ENCODE measurements at regions not wholly inside any gene's neighbourhood (a gene's known extent, or its start where the extent isn't known, plus 50 kb on each side); places are given as distances from the start of the nearest gene placed in this dataset.

GRCh38 chr5:158629591-158630312 is 470.0 kb downstream of the EBF1 start:
- H3K27ac ChIP-seq = no peak overlapping the region
- no peak overlapping the region for H3K4me3 ChIP-seq
- ATAC-seq (ENCODE audit: insufficient number of reproducible peaks, low FRiP score, low read depth) (no peak), DNase-seq (ENCODE audit: low spot score) (no peak)
- no peak for TF ChIP-seq CTCF (IDR thresholded peaks at IDR 0.05)
- H3K36me3 ChIP-seq = no peaks in the 10 kb centered on the region
- no peaks in the 10 kb centered on the region for H3K27me3 ChIP-seq (replicated peaks; ENCODE audit: insufficient read depth)
- H3K9me3 ChIP-seq = no peaks in the 10 kb centered on the region
- H3K4me1 ChIP-seq (ENCODE audit: control insufficient read depth in 1 of 2, low read depth in 2 of 2) = no peaks in the 10 kb centered on the region

GRCh38 chr5:158626718-158627117 is 473.0 kb downstream of the EBF1 start:
- Histone ChIP-seq H3K4me3 (no peak overlapping the region), H3K9me3 (no peaks in the 10 kb centered on the region), H3K4me1 (ENCODE audit: control insufficient read depth in 1 of 2, low read depth in 2 of 2) (no peaks in the 10 kb centered on the region), H3K27ac (no peak overlapping the region), H3K27me3 (replicated peaks; ENCODE audit: insufficient read depth) (no peaks in the 10 kb centered on the region), H3K36me3 (no peaks in the 10 kb centered on the region)
- no peak for TF ChIP-seq CTCF (IDR thresholded peaks at IDR 0.05)
- DNase-seq (ENCODE audit: low spot score) (no peak), ATAC-seq (ENCODE audit: insufficient number of reproducible peaks, low FRiP score, low read depth) (no peak)

GRCh38 chr5:158623971-158624370 is 475.7 kb downstream of the EBF1 start:
- no peaks in the 10 kb centered on the region for H3K27me3 ChIP-seq (replicated peaks; ENCODE audit: insufficient read depth)
- no peak for ATAC-seq (ENCODE audit: insufficient number of reproducible peaks, low FRiP score, low read depth)
- DNase-seq (ENCODE audit: low spot score) = no peak
- no peak overlapping the region for H3K4me3 ChIP-seq
- TF ChIP-seq CTCF (IDR thresholded peaks at IDR 0.05) = no peak
- no peaks in the 10 kb centered on the region for H3K36me3 ChIP-seq
- H3K4me1 ChIP-seq (ENCODE audit: control insufficient read depth in 1 of 2, low read depth in 2 of 2) = peaks cover 3 to 12% of the 10 kb centered on the region in 2 donors
- no peaks in the 10 kb centered on the region for H3K9me3 ChIP-seq
- H3K27ac ChIP-seq = no peak overlapping the region

- Histone ChIP-seq H3K9me3 (no peaks in the 10 kb centered on the region), H3K4me3 (no peak overlapping the region), H3K27me3 (replicated peaks; ENCODE audit: insufficient read depth) (no peaks in the 10 kb centered on the region), H3K4me1 (ENCODE audit: control insufficient read depth in 1 of 2, low read depth in 2 of 2) (peaks cover 3 to 17% of the 10 kb centered on the region in 2 donors), H3K27ac (no peak overlapping the region), H3K36me3 (no peaks in the 10 kb centered on the region)
- no peak for TF ChIP-seq CTCF (IDR thresholded peaks at IDR 0.05)
- no peak for DNase-seq (ENCODE audit: low spot score)
- no peak for ATAC-seq (ENCODE audit: insufficient number of reproducible peaks, low FRiP score, low read depth)
Observed at GRCh38 chr5:158621391-158621790, 478.3 kb downstream of the EBF1 start.

- ATAC-seq (ENCODE audit: insufficient number of reproducible peaks, low FRiP score, low read depth) = no peak
Observed at GRCh38 chr5:158619083-158619788, 480.5 kb downstream of the EBF1 start.

More at GRCh38 chr5:158619083-158619788, 480.5 kb downstream of the EBF1 start:
- no peak for TF ChIP-seq CTCF (IDR thresholded peaks at IDR 0.05)
- Histone ChIP-seq H3K4me1 (ENCODE audit: control insufficient read depth in 1 of 2, low read depth in 2 of 2) (peaks cover 3 to 17% of the 10 kb centered on the region in 2 donors), H3K27ac (no peak overlapping the region), H3K36me3 (no peaks in the 10 kb centered on the region), H3K9me3 (no peaks in the 10 kb centered on the region), H3K4me3 (no peak overlapping the region), H3K27me3 (replicated peaks; ENCODE audit: insufficient read depth) (no peaks in the 10 kb centered on the region)
- DNase-seq (ENCODE audit: low spot score) = no peak
